ENCODE measurements at regions not wholly inside any gene's neighbourhood (a gene's known extent, or its start where the extent isn't known, plus 50 kb on each side); places are given as distances from the start of the nearest gene placed in this dataset.
"Not testable (repeated sequence)": the region's sequence is repeated elsewhere in the genome, so short reads cannot be mapped to it uniquely, and the experiment has no call there.

- DNase-seq: peak; percentile 40
Measured at GRCh38 chr4:54409270-54409817, 180.3 kb downstream of the PDGFRA start.

GRCh38 chr4:54414545-54414944, 185.5 kb downstream of the PDGFRA start:
- DNase-seq: no peak

- no peak for DNase-seq
Measured at GRCh38 chr4:54417476-54417875, 188.4 kb downstream of the PDGFRA start.

- DNase-seq: no peak
Measured at GRCh38 chr4:54418468-54418867, 189.4 kb downstream of the PDGFRA start.

GRCh38 chr4:54423066-54423465, 194.0 kb downstream of the PDGFRA start:
- no peak for DNase-seq

- no peak for DNase-seq
Measured at GRCh38 chr4:54427826-54428225, 198.7 kb downstream of the PDGFRA start.

GRCh38 chr4:54428940-54429339, 199.8 kb downstream of the PDGFRA start:
- no peak for DNase-seq

- peak; percentile 64 for DNase-seq
Measured at GRCh38 chr4:54433686-54434085, 204.6 kb downstream of the PDGFRA start.

- peak; percentile 75 for DNase-seq
Measured at GRCh38 chr4:54439831-54440243, 210.7 kb downstream of the PDGFRA start.

- DNase-seq: peak; percentile 63
Measured at GRCh38 chr4:54440394-54441136, 211.5 kb downstream of the PDGFRA start.

- DNase-seq: no peak
Measured at GRCh38 chr4:54445866-54446265, 211.9 kb upstream of the KIT start.

- DNase-seq: no peak
Measured at GRCh38 chr4:54446581-54446980, 211.2 kb upstream of the KIT start.

GRCh38 chr4:54447304-54447703, 210.5 kb upstream of the KIT start:
- DNase-seq: no peak

- DNase-seq: no peak
Measured at GRCh38 chr4:54449999-54450398, 207.8 kb upstream of the KIT start.

GRCh38 chr4:54466960-54467359, 190.8 kb upstream of the KIT start:
- DNase-seq: not testable (repeated sequence)

- no peak for DNase-seq
Measured at GRCh38 chr4:54473077-54473545, 184.6 kb upstream of the KIT start.

GRCh38 chr4:54473798-54474197, 184.0 kb upstream of the KIT start:
- DNase-seq: no peak

- no peak for DNase-seq
Measured at GRCh38 chr4:54475546-54475945, 182.2 kb upstream of the KIT start.

GRCh38 chr4:54482529-54483200, 175.1 kb upstream of the KIT start:
- no peak for DNase-seq

GRCh38 chr4:54484383-54484782, 173.4 kb upstream of the KIT start:
- no peak for DNase-seq

GRCh38 chr4:54487491-54487890, 170.3 kb upstream of the KIT start:
- no peak for DNase-seq

GRCh38 chr4:54493862-54494261, 163.9 kb upstream of the KIT start:
- DNase-seq: no peak

- no peak for DNase-seq
Measured at GRCh38 chr4:54495091-54495490, 162.7 kb upstream of the KIT start.

- DNase-seq: no peak
Measured at GRCh38 chr4:54495641-54496040, 162.1 kb upstream of the KIT start.
